ENCODE measurements at regions not wholly inside any gene's neighbourhood (a gene's known extent, or its start where the extent isn't known, plus 50 kb on each side); places are given as distances from the start of the nearest gene placed in this dataset.
"Not testable (repeated sequence)": the region's sequence is repeated elsewhere in the genome, so short reads cannot be mapped to it uniquely, and the experiment has no call there.

- Histone ChIP-seq H3K9me3 (no peaks in the 10 kb centered on the region), H3K27me3 (no peaks in the 10 kb centered on the region), H3K4me1 (peaks cover 0 to 17% (median 13%) of the 10 kb centered on the region in 4 donors), H3K27ac (peak overlapping the region in 2 of 4 donors; percentile 58 to 59), H3K36me3 (peaks cover 0 to 8% (median 0%) of the 10 kb centered on the region in 4 donors), H3K4me3 (no peak overlapping the region)
- intact Hi-C loops (cut with DNase I) = loop anchor here (10.0 kb wide), 1 partner anchor 108 kb away; no protein-coding TSS in a partner anchor
- WGBS, 2 donors = 94 to 96% methylated on average over 14 of the region's 14 CpGs
- no peak for TF ChIP-seq EP300 (IDR thresholded peaks at IDR 0.05)
- no peak for TF ChIP-seq POLR2AphosphoS5 (IDR thresholded peaks at IDR 0.05)
- TF ChIP-seq CTCF (IDR thresholded peaks at IDR 0.05) = no peak
- TF ChIP-seq POLR2A (IDR thresholded peaks at IDR 0.05) = no peak
- DNase-seq = no peak
Measured at GRCh38 chr16:29116980-29117379, 132.1 kb downstream of the LAT start.

- not testable (repeated sequence) for H3K9me3 ChIP-seq, H3K36me3 ChIP-seq, H3K4me3 ChIP-seq, H3K27me3 ChIP-seq, DNase-seq
- peak overlapping the region; percentile 30 to 59 (median 58) for H3K27ac ChIP-seq
- WGBS, 2 donors = 92 to 95% methylated on average over 12 of the region's 12 CpGs
- H3K4me1 ChIP-seq = peaks cover 0 to 17% (median 13%) of the 10 kb centered on the region in 4 donors
- intact Hi-C loops (cut with DNase I) = loop anchor here (10.0 kb wide), 1 partner anchor 109 kb away; no protein-coding TSS in a partner anchor
Measured at GRCh38 chr16:29116207-29116606, 131.4 kb downstream of the LAT start.

DNA sequence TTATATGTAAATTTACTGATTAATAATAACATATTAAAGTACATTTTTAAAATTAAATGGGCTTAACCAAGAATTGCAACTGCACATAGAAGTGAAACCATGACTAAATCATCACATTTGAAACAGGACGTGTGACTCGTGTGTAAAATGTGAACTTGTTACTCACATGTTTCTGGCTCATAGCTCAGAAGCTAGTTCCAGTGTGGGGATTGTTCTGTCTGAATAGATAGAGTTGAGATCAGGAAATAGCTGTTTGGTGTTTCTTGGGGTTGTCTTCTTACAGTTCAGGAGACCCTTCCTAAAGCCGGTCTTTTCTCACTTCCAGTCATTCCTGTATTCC, 130.9 kb downstream of the LAT start:
- Histone ChIP-seq H3K4me1 (peaks cover 0 to 17% (median 13%) of the 10 kb centered on the region in 4 donors), H3K27ac (peak overlapping the region; percentile 30 to 59 (median 58))
- H3K36me3 ChIP-seq, H3K9me3 ChIP-seq, H3K4me3 ChIP-seq, H3K27me3 ChIP-seq, DNase-seq: not testable (repeated sequence)
- 39 to 45% methylated on average over 3 of the region's 3 CpGs for WGBS, 2 donors
- intact Hi-C loops (cut with DNase I) = loop anchor here (10.0 kb wide), 1 partner anchor 109 kb away; no protein-coding TSS in a partner anchor

GRCh38 chr16:29114989-29115801, 130.3 kb downstream of the LAT start:
- Histone ChIP-seq H3K27ac (peak overlapping the region; percentile 30 to 59 (median 58)), H3K4me1 (peaks cover 0 to 17% (median 13%) of the 10 kb centered on the region in 4 donors), H3K36me3 (peaks cover 0 to 12% (median 0%) of the 10 kb centered on the region in 4 donors)
- intact Hi-C loops (cut with DNase I) = loop anchor here (10.0 kb wide), 1 partner anchor 110 kb away; no protein-coding TSS in a partner anchor
- not testable (repeated sequence) for H3K4me3 ChIP-seq, H3K9me3 ChIP-seq, H3K27me3 ChIP-seq
- peak in 1 of 4 donors; percentile 12 for TF ChIP-seq POLR2AphosphoS5 (IDR thresholded peaks at IDR 0.05)
- peak; percentile 30 to 68 (median 42) for TF ChIP-seq CTCF (IDR thresholded peaks at IDR 0.05)
- peak; percentile 86 for DNase-seq
- 30 to 42% methylated on average over 26 of the region's 26 CpGs for WGBS, 2 donors

DNA sequence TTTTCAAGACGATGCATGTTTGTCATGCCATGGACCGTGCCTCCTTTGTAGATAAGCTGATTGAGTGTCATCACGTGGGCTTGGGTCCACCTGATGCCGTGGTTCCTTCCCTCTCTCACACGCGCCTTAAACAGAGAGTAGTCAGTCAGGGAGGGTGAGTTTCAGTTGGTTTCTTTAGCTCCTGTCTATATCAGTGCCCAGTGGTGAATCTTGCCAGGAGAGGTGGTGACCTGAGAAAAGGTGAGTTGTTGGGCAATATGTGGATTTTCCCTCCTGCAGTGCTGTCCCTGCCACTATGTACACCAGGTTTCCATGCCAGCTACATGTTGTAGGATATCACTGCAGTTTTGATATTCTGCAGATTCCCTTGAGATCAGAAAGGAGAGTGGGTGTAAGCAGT, 129.7 kb downstream of the LAT start:
- Histone ChIP-seq H3K4me1 (peaks cover 0 to 17% (median 13%) of the 10 kb centered on the region in 4 donors), H3K9me3 (no peaks in the 10 kb centered on the region), H3K27ac (peak overlapping the region in 3 of 4 donors; percentile 58 to 59 (median 58)), H3K36me3 (peaks cover 0 to 18% (median 0%) of the 10 kb centered on the region in 4 donors), H3K27me3 (no peaks in the 10 kb centered on the region), H3K4me3 (no peak overlapping the region)
- TF ChIP-seq POLR2A (IDR thresholded peaks at IDR 0.05) (no peak), CTCF (IDR thresholded peaks at IDR 0.05) (no peak), EP300 (IDR thresholded peaks at IDR 0.05) (no peak), POLR2AphosphoS5 (IDR thresholded peaks at IDR 0.05) (no peak)
- WGBS, 2 donors = 95% methylated on average over 6 of the region's 6 CpGs
- intact Hi-C loops (cut with DNase I) = loop anchor here (10.0 kb wide), 1 partner anchor 110 kb away; no protein-coding TSS in a partner anchor
- DNase-seq = no peak

DNA sequence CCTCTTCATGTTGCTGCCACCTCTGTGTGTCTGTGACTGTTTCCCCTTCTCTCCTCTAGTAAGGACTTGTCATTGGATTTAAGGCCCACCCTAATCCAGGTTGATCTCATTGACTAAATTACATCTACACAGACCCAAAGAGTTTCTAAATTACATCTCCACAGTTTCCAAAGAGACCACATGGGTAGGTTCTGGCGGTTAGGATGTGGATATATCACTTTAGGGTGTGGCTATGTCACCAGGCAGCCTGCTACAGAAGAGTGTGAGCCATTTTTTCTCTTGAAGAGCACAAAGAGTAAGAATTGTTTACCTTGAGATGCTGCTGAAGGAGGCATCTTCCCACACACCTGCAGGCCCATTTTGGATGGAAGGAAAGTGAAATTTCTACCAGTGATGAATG, 128.6 kb downstream of the LAT start:
- not testable (repeated sequence) for H3K27me3 ChIP-seq, H3K9me3 ChIP-seq, H3K4me3 ChIP-seq, DNase-seq, H3K27ac ChIP-seq
- Histone ChIP-seq H3K36me3 (peaks cover 0 to 22% (median 0%) of the 10 kb centered on the region in 4 donors), H3K4me1 (peaks cover 0 to 17% (median 13%) of the 10 kb centered on the region in 4 donors)
- 69 to 92% methylated on average over 1 of the region's 1 CpG for WGBS, 2 donors
- intact Hi-C loops (cut with DNase I) = loop anchor here (10.0 kb wide), 1 partner anchor 111 kb away; no protein-coding TSS in a partner anchor

All from sigmoid colon (tissue), 6 donors.